T-helper 2 cell treated with Interferon-gamma antibody and Interleukin-4, amounts not matched to agents 5 μg/mL and 100 μg/mL, for 36 hours (primary cell): ENCODE measurements at regions not wholly inside any gene's neighbourhood (a gene's known extent, or its start where the extent isn't known, plus 50 kb on each side); places are given as distances from the start of the nearest gene placed in this dataset.
"Not testable (repeated sequence)": the region's sequence is repeated elsewhere in the genome, so short reads cannot be mapped to it uniquely, and the experiment has no call there.

Experiments
- DNase-seq: peaks from one replicate; pipeline ENCODE4 v3.0.0; 2021; ENCODE audit warnings: low spot score
- H3K27ac Mint-ChIP-seq: one replicate; pipeline ENCODE4 v1.8.0; 2021; ENCODE audit warnings: mild to moderate bottlenecking, mixed read lengths
- H3K27me3 Mint-ChIP-seq: one replicate; pipeline ENCODE4 v1.8.0; 2021; ENCODE audit warnings: low read depth, mixed read lengths
- H3K36me3 Mint-ChIP-seq: one replicate; pipeline ENCODE4 v1.8.0; 2021; ENCODE audit warnings: low read depth, mixed read lengths
- H3K4me1 Mint-ChIP-seq: one replicate; pipeline ENCODE4 v1.8.0; 2021; ENCODE audit warnings: low read depth, mixed read lengths
- H3K4me3 Mint-ChIP-seq: one replicate; pipeline ENCODE4 v1.8.0; 2022; ENCODE audit warnings: mild to moderate bottlenecking, moderate library complexity, mixed read lengths
- H3K9me3 Mint-ChIP-seq: one replicate; pipeline ENCODE4 v1.8.0; 2021; ENCODE audit warnings: mixed read lengths

DNA sequence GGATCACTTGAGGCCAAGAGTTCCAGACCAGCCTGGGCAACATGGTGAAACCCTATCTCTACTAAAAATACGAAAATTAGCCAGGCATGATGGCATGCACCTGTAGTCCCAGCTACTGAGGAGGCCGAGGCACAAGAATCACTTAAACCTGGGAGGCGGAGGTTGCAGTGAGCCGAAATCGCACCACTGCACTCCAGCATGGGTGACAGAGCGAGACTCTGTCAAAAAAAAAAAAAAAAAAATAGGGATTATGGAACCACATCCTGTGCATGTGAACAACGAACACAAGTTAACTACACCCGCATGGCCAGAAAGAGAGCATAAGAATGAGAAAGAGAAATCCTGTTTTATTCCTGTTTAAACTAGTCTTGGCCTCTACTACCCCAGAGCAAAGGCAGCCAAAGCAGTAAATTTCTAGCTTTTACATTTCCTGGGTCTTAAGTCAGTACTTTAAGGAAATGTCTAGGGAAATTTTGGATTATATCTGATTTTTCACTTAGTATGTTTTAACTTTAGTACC, 79.1 kb downstream of the KATNIP start:
- H3K27me3 Mint-ChIP-seq: not testable (repeated sequence)

DNA sequence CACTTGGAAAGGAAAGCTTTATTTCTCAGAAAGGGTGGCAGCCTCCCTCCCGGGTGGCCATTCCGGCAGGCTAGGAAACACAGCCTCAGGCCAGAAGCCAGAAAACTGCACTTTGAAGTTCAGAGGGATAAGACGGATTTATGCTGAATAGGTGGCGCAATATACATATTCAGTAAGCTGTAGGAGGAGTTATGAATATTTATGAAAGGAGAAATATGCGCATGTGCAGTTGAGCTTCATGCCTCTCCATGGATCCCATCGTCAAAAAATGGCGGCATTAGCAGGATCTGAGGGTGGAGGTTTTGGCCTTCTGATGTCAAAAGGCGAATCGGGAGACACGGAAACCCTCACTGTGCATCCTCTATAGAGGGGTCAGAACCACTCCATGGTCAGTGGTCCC, 82.3 kb downstream of the KATNIP start:
- H3K27ac Mint-ChIP-seq: no peak overlapping the region

More for the DNA sequence above, 79.1 kb downstream of the KATNIP start:
- not testable (repeated sequence) for H3K27ac Mint-ChIP-seq, H3K9me3 Mint-ChIP-seq, H3K36me3 Mint-ChIP-seq, H3K4me1 Mint-ChIP-seq, H3K4me3 Mint-ChIP-seq, DNase-seq

DNA sequence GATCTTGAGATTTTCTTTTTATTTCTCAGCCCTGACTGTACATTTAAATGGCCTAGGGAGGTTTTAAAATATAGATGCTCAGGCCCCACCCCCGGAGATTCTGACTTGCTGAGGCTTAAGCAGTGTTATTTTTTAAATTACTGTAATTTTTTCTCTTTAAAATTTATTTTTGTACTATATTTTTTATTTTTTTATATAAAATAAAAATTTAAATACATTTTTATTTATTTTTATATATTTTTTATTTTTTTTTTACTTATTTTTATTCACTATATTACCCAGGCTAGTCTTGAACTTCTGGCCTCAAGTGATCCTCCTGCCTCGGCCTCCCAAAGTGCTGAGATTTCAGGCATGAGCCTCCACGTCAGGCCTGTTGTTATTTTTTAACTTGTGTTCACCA, 83.3 kb downstream of the KATNIP start:
- Mint-ChIP-seq H3K27me3 (no peaks in the 10 kb centered on the region), H3K4me1 (peaks cover 5% of the 10 kb centered on the region), H3K27ac (no peak overlapping the region), H3K9me3 (no peaks in the 10 kb centered on the region), H3K4me3 (no peak overlapping the region), H3K36me3 (no peaks in the 10 kb centered on the region)
- DNase-seq: no peak

More for the DNA sequence above, 82.3 kb downstream of the KATNIP start:
- Mint-ChIP-seq H3K4me1 (peaks cover 5% of the 10 kb centered on the region), H3K9me3 (no peaks in the 10 kb centered on the region), H3K4me3 (no peak overlapping the region), H3K36me3 (no peaks in the 10 kb centered on the region), H3K27me3 (no peaks in the 10 kb centered on the region)
- no peak for DNase-seq

DNA sequence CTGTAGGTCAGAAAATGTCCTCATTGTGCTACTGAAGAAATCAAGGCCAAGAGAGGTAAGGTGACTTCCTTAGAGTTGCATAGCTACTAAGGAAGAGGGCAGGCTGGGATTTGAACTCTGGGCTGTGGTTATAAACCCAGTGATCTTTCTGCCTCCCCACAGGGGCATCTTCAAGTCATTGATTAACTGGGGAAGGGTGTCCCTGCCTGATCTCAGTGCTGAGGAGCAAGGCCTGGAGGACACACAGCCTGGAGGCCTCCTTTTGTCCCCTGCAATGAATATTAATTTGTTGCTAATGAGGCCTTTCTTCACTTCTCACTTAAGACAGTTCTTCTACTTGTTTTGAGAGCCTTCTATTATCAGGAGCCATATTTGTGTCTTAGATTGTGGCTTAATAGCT, 83.8 kb downstream of the KATNIP start:
- Mint-ChIP-seq H3K4me3 (no peak overlapping the region), H3K27ac (no peak overlapping the region), H3K27me3 (no peaks in the 10 kb centered on the region), H3K36me3 (no peaks in the 10 kb centered on the region), H3K9me3 (no peaks in the 10 kb centered on the region), H3K4me1 (peaks cover 5% of the 10 kb centered on the region)
- no peak for DNase-seq

DNA sequence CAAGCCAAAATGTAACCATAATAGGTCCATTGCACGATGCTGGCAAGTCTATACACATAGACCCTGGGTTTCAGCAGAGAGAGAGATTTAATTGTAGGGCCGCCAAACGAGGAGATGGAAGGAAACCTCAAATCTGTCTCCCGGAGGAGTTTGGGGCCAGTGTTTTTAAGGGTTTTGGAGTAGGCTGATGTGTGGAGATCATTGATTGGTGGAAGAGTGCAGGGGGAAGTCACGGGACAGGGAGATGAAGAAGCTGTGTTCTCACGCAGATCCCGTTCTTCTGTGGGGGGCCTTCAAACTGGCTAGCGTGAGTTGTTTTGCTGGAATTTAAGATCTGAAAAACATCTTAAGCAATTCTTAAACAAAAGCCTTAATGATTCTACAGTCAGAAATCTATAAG, 84.8 kb downstream of the KATNIP start:
- H3K4me1 Mint-ChIP-seq: peaks cover 5% of the 10 kb centered on the region
- H3K9me3 Mint-ChIP-seq: no peaks in the 10 kb centered on the region
- no peak overlapping the region for H3K4me3 Mint-ChIP-seq
- no peak overlapping the region for H3K27ac Mint-ChIP-seq
- no peaks in the 10 kb centered on the region for H3K27me3 Mint-ChIP-seq
- H3K36me3 Mint-ChIP-seq: no peaks in the 10 kb centered on the region
- DNase-seq: no peak

DNA sequence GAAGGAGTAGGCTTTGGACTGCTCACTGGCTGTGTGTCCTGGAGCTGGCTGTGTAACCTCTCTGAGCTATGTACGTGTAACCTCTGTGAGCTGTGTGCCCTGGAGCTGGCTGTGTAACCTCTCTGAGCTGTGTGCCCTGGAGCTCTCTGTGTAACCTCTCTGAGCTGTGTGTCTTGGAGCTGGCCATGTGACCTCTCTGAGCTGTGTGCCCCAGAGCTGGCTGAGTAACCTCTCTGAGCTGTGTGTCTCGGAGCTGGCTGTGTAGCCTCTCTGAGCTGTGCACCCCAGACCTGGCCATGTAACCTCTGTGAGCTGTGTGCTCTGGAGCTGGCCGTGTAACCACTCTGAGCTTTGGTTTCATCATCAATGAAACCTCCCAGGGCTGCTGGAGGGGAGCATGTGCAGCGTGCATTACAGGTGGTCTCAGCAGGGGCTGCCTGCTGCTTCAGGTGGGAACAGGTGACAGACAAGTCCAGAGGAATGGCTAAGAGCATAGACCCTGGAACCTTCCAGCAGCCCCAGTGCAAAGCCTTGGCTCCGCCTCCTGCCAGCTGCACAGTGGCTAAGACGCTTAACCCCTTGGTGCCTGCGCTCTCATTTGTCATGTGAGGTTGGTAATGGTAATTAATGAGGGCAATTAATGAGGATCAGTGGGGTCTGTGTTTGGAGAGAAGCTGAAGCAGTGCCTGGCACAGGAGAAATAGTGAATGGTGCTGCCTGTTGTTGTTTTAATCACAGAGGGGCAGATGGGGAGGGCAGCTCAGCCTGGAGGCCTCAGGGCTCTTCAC, 86.7 kb downstream of the KATNIP start:
- Mint-ChIP-seq H3K27ac (no peak overlapping the region), H3K4me3 (no peak overlapping the region), H3K27me3 (no peaks in the 10 kb centered on the region), H3K9me3 (no peaks in the 10 kb centered on the region), H3K36me3 (no peaks in the 10 kb centered on the region), H3K4me1 (peaks cover 5% of the 10 kb centered on the region)
- DNase-seq: no peak

DNA sequence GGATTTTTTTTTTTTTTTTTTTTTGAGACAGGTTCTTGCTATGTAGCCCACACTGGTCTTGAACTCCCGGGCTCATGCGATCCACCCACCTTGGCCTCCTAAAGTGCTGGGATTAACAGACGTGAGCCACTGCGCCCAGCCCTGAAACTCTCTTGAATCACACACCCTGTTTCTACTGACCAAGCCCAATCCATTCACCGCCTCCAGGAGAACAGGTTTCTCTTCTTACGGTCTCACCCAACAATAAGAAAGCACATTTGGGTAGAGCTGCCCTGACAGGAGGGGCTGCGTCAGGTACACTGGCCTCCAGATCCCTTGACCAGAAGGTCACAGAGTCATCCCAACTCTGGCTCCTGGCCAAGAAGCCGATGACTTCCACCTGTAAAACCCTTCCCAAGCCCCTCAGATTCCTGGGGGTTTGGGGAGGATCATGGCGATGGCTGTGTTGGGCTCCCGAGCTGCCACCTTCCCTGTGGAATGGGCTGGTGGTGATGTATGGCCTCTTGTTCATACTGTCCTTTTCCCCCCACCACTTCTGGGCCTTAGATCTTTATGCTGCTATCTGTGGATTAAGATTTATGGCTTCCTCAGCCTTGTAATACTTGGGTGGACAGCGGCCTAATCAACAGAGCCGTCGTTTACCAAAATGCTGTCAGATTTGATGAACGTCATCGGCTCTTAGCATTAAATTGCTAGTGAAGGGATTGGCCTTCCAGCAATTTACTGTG, 89.1 kb downstream of the KATNIP start:
- no peak overlapping the region for H3K4me3 Mint-ChIP-seq
- H3K36me3 Mint-ChIP-seq: no peaks in the 10 kb centered on the region
- H3K4me1 Mint-ChIP-seq: peaks cover 5% of the 10 kb centered on the region
- DNase-seq: no peak
- H3K27me3 Mint-ChIP-seq: no peaks in the 10 kb centered on the region
- H3K9me3 Mint-ChIP-seq: no peaks in the 10 kb centered on the region
- no peak overlapping the region for H3K27ac Mint-ChIP-seq

DNA sequence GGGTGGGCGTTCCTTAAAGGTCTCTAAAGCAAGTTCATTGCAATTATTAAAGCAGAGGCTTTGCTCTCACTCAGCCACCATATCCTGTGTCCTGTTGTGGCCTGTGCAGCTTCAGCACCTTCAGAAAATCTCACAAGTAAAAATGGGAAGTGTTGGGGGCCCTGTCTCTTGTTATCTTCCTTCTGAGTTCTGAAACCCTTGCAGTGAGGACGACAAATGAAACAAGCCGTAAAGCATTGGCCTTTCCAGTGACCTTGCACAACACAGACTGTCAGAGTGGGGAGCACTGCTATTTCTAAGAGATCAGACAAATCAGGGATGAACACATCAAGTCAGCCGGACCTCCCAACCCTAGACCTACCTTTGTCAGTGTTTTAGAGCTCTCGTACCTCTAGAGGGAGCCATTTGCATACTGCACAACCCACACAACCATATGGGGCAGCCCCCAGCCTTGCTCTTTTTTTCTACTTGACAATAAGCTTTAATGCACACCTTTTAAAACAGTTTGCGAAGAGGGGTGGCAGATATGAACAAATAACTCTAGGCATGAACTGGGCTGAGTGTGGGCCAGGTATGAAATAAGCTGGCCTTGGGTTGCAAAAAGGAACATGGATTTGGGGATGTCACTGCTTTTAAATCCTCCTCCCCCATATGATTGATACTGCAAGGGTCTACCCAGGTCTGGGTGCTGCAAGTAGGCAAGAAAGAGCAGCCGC, 89.8 kb downstream of the KATNIP start:
- H3K4me3 Mint-ChIP-seq: no peak overlapping the region
- no peaks in the 10 kb centered on the region for H3K27me3 Mint-ChIP-seq
- peak; percentile 7 for DNase-seq

DNA sequence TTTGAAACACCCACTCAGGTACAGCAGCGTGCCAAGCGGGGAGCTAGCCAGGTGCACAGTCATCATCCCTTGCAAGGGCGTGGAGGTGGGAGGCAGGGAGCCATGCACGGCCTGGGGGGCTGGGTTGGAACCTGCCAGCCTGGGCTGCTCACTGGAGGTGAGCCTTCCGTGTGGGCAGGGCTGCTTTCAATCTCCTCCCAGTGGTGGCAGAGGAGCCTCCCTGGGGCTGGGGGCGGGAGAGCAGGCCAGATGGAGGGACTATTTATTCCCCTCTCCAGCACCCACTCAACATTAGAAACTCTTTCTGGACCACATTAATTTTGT, 90.3 kb downstream of the KATNIP start:
- H3K4me3 Mint-ChIP-seq: no peak overlapping the region
- H3K4me1 Mint-ChIP-seq: peaks cover 5% of the 10 kb centered on the region
- H3K9me3 Mint-ChIP-seq: no peaks in the 10 kb centered on the region
- DNase-seq: no peak
- H3K36me3 Mint-ChIP-seq: no peaks in the 10 kb centered on the region
- H3K27me3 Mint-ChIP-seq: no peaks in the 10 kb centered on the region
- H3K27ac Mint-ChIP-seq: no peak overlapping the region

More for the DNA sequence above, 89.8 kb downstream of the KATNIP start:
- Mint-ChIP-seq H3K9me3 (no peaks in the 10 kb centered on the region), H3K4me1 (peaks cover 5% of the 10 kb centered on the region), H3K27ac (no peak overlapping the region), H3K36me3 (no peaks in the 10 kb centered on the region)

DNA sequence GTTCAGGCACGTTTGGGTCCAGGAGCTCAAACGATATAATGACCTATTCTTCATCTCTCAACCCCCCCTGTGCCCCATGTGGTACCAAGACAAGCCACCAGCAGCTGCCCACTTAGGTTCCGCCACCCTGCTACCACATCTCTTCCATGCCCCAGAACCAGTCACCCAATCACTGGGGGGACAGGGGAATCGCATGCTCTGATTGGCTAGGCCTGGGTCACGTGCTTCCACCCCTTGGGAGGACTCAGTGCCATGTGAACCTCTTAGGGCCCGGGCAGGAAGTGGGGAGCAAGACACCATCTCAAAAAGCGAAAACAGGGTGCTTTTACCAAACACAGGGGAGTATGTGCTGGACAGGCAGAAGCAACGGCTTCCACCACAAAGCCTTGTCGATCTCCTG, 91.3 kb downstream of the KATNIP start:
- Mint-ChIP-seq H3K36me3 (no peaks in the 10 kb centered on the region), H3K27ac (no peak overlapping the region), H3K4me3 (no peak overlapping the region), H3K27me3 (no peaks in the 10 kb centered on the region), H3K4me1 (peaks cover 1% of the 10 kb centered on the region), H3K9me3 (no peaks in the 10 kb centered on the region)
- DNase-seq: no peak

DNA sequence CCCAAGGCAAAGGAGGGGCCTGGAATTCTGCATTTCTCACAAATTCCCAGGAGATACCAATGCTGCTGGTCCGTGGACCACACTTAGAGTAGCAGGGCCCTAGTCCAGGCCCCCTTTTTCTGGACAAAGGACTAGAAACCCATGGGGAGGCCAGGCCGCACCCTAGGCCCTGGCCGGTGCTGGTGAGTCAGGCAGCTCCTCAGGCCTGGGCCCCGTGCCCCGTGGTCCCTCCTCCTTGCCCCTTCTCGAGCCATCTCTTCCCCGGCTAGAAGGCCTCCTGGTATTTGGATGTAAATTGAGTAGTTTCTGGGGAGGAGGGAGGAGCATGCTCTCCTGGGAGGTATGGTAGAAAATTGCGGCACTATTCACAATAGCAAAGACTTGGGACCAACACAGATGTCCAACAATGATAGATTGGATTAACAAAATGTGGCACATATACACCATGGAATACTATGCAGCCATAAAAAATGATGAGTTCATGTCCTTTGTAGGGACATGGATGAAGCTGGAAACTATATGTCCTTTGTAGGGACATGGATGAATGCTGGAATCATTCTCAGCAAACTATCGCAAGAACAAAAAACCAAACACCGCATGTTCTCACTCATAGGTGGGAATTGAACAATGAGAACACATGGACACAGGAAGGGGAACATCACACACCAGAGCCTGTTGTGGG, 91.9 kb downstream of the KATNIP start:
- not testable (repeated sequence) for H3K36me3 Mint-ChIP-seq

DNA sequence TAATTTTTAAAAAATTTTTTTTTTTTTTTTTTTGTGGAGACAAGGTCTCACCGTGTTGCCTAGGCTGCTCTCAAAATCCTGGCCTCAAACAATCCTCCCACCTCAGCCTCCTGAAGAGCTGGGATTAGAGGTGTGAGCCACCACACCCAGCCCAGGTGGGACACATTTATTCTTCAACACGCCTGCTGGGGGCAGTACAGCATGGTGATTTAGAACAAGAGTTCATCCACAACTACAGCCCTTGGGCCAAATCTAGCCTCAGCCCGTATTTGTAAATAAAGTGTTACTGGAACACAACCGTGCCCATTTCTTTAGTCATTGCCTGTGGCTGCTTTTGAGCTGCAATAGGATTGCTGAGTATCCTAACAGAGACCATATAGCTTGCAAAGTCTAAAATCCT, 92.8 kb downstream of the KATNIP start:
- no peak overlapping the region for H3K4me3 Mint-ChIP-seq
- no peaks in the 10 kb centered on the region for H3K36me3 Mint-ChIP-seq
- no peaks in the 10 kb centered on the region for H3K4me1 Mint-ChIP-seq
- DNase-seq: no peak
- no peak overlapping the region for H3K27ac Mint-ChIP-seq
- H3K27me3 Mint-ChIP-seq: no peaks in the 10 kb centered on the region
- H3K9me3 Mint-ChIP-seq: no peaks in the 10 kb centered on the region

More for the DNA sequence above, 91.9 kb downstream of the KATNIP start:
- not testable (repeated sequence) for H3K27me3 Mint-ChIP-seq, H3K4me1 Mint-ChIP-seq, H3K9me3 Mint-ChIP-seq, DNase-seq, H3K27ac Mint-ChIP-seq, H3K4me3 Mint-ChIP-seq

DNA sequence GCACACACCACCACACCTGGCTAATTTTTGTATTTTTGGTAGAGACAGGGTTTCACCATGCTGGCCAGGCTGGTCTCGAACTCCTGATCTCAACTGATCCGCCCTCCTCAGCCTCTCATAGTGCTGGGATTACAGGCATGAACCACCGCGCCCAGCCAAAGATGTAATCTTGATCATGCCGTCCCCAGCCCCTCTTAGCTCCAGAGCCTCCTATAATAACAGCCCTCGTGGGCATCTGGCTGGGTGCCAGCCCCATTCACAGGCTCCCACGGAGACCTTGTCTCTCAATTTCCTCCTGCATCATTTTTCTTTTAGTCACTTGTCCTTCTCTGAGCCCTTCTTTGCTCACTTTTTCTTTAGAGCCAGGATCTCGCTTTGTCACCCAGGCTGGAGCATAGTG, 94.2 kb downstream of the KATNIP start:
- no peaks in the 10 kb centered on the region for H3K36me3 Mint-ChIP-seq
- peak overlapping the region; percentile 46 for H3K27ac Mint-ChIP-seq
- no peaks in the 10 kb centered on the region for H3K4me1 Mint-ChIP-seq
- H3K4me3 Mint-ChIP-seq: no peak overlapping the region
- no peaks in the 10 kb centered on the region for H3K9me3 Mint-ChIP-seq
- no peak for DNase-seq
- no peaks in the 10 kb centered on the region for H3K27me3 Mint-ChIP-seq

DNA sequence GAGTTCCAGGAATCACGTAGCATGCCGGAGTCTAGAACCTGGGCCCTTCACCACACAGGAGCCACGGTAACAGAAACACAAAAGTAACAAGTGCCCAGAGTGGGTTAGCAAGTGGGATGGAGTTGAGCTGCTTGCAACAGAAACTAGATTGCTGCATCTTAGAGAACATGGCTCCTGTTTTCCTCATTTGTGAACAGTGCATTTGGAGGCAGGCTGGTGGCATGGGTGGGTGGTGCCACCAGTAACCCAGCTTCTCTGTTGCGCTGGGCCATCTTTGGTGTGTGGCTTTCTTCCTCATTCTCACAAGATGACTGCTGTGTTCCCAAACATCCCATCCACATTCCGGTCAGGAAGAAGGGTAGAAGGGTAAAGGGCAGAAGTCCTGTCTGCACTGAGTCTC, 95.5 kb downstream of the KATNIP start:
- no peak overlapping the region for H3K4me3 Mint-ChIP-seq
- H3K4me1 Mint-ChIP-seq: no peaks in the 10 kb centered on the region
- no peak for DNase-seq
- H3K9me3 Mint-ChIP-seq: no peaks in the 10 kb centered on the region
- H3K27me3 Mint-ChIP-seq: no peaks in the 10 kb centered on the region
- H3K27ac Mint-ChIP-seq: no peak overlapping the region
- H3K36me3 Mint-ChIP-seq: no peaks in the 10 kb centered on the region
